ENCODE measurements at regions not wholly inside any gene's neighbourhood (a gene's known extent, or its start where the extent isn't known, plus 50 kb on each side); places are given as distances from the start of the nearest gene placed in this dataset.

GRCh38 chr2:204373942-204374341 is 171.3 kb upstream of the PARD3B start:
- TF ChIP-seq POLR2A (IDR thresholded peaks at IDR 0.05), result no peak
- TF ChIP-seq CTCF (IDR thresholded peaks at IDR 0.05), result no peak

All from uterus (tissue), 2 donors.